NK-92 treated with Interleukin-12 subunit alpha and Interleukin-12 subunit beta, amount 100 ng/mL, for 24 hours (cell line): ENCODE measurements at regions not wholly inside any gene's neighbourhood (a gene's known extent, or its start where the extent isn't known, plus 50 kb on each side); places are given as distances from the start of the nearest gene placed in this dataset.

Source experiments
- DNase-seq: peaks from one replicate; lab custom pipeline; 2025; lab: John Stamatoyannopoulos, UW

DNA sequence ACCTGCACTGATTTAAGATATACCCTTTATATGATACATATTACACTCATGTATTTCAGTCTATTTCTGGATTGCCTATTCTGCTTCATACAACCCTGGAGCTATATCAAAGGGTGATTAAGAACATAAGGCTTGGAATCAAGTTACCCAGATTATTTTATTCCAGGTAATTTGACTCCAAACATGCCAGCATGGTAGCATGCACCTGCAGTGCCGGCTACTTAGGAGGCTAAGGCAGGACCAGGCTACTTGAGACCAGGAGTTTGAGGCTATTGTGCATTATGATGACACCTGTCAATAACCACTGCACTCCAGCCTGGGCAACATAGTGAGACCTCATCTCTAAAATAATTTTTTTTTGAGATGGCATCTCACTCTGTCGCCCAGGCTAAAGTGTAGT, 50.4 kb upstream of the NEO1 start:
- DNase-seq = no peak

GRCh38 chr15:73000293-73000692, 52.0 kb upstream of the NEO1 start:
- DNase-seq = no peak

- DNase-seq = no peak
Measured at GRCh38 chr15:72999586-72999985, 52.7 kb upstream of the NEO1 start.

DNA sequence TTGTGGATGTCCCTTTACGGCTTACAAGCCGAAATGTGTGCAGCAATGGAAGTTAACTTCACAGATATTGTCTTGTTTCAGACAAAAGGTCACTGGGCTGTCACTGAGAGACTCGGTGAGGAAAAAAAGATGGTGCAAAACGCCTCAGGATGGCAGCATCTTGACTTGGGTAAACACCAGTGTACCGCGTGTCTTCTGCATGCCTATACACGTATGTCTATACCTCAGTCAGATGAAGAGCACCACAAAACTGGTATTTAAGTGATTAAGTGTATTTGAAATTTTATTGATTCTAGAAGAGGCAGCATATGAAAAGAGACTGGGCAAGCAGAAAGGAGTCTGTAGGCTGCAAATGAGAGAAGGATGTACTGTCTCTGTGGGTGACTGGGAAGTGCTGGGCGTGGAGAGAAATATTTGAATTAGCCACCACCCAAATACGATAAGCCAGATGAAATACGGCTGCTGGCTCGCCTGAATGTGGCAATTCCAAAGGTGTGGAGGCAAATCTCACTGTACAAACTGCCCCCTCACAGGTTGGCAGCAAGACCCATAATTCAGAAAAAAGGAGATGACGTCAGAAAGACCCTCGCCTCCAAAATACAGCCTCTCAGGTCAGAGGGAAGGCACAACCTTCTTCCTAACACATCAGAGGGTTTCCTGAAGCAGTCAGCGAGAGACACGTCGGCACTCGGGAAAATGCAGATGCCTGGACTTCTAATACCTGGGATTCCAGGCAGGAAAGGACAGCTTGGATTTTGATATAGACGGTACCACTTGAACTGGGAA, 53.4 kb upstream of the NEO1 start:
- DNase-seq = no peak

DNA sequence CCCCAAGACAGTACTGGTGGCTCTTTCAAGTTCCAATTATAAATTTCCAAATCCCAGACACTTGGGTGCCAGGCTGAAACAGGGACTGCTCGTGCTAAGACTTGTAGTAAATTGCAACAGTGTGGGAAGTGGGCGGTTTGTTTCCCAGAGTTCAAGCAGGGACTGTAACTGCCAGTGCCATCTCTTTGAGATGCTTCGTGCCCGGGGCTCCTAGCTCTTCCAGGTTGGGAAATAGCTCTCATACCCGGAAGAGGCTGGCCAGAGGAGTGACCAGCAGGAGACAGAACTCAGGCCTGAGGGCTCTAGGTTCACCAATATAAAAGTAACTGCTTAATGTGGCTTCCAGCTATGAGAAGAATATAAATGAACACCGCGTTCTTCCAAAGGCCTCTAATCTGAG, 54.0 kb upstream of the NEO1 start:
- no peak for DNase-seq

- no peak for DNase-seq
Measured at GRCh38 chr15:72995849-72996248, 56.4 kb upstream of the NEO1 start.

GRCh38 chr15:72994534-72995177, 57.6 kb upstream of the NEO1 start:
- no peak for DNase-seq

- DNase-seq = no peak
Measured at GRCh38 chr15:72992841-72993252, 59.4 kb upstream of the NEO1 start.

GRCh38 chr15:72991026-72991425, 61.2 kb upstream of the NEO1 start:
- no peak for DNase-seq

DNA sequence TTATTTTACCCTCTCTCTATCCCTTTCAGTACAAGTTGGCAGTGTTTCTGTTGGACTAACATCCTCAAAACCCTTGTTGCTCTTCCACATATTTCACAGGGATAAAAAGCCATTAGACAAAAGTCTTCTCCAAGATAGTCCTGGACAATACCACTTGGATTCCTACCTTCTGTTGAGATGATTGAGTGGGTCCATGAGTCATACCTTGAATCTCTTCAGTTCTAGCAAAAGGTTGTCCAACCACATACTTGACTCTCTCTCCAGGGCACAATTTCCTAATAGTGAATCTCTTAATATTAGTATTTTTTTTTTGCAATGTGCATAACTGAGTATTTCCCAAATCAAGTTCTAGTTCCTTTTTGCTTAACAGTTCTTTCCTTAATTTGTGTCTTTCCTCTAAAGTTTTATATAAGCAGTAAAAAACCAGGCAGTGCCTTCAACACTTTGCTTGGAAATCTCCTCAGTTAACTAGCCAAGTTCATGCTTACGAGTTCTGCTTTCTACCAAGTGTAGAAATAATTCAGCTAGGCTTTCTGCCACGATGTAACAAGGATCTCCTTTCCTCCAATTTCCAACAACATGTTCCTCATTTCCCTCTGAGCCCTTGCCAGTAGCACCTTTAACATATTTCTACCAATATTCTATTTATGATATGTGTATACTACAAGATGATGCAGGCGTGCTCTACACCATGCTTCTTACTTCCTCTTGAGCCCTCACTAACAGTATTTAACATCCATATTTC, 68.3 kb upstream of the NEO1 start:
- DNase-seq = no peak

DNA sequence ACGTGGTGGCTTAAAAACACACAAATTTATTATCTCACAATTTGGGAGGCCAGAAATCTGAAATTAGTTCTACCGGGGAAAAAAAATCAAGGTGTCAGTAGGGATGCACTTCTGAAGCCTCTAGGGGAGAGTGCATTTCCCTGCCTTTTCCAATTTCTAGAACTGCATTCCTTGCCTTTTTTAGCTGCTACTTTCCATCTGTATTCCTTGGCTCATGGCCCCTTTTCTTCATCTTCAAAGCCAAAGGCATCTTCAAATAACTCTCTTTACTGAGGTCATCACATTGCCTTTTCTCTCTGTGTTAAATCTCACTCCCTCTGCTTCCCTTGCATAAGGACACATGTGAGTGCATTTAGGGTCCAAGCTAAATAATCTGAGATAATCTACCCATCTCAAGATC, 69.5 kb upstream of the NEO1 start:
- DNase-seq = no peak

DNA sequence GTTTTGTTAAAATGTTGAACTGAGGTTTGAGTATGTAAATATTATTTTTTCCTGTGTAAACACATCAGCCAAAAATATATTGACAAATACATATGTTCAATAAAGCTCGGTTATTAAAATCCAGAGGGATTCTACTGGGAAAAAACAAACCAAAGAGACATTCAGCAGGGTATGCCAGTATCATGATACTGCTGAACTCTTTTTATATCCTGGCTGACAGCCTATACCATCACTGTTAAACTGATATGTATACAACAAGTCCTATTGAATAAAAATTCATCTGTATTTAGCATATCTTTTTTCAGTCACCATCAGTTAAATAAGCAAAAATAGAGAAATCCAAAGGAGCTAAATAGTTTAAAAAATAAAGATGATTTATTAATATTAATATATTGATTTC, 71.6 kb upstream of the NEO1 start:
- DNase-seq = no peak

DNA sequence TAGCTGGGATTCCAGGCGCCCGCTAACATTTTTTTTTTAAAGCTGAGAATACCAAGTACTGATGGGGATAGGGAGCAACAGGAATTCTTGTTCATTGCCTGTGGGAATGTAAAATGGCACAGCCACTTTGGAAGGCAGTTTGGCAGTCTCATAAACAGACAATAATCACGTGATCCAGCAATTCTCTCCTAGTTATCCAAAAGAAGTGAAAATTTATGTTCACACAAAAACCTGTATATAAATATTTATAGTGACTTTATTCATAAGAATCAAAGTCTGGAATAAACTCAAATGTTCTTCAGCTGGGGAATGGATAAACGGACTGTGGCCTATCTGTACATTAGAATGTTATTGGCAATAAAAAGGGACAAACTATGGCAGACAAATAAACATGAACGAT, 72.5 kb upstream of the NEO1 start:
- no peak for DNase-seq

DNA sequence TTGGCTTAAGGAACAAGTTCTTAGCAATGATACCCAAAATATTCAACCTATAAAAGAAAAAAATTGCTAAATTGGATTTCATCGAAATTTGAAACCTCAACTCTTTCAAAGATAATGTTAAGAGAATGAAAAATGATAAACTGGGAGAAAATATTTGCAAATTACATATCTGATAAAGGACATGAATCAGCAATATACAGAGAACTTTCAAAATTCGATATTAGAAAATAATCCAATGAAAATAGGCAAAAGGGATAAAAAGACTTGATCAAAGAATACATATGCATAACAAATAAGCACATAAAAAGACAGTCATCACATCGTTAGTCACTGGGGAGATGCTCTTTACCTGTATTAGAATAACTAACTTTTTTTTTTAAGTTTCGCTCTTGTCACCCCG, 73.0 kb upstream of the NEO1 start:
- no peak for DNase-seq

GRCh38 chr15:72978223-72978622, 74.0 kb upstream of the NEO1 start:
- no peak for DNase-seq

DNA sequence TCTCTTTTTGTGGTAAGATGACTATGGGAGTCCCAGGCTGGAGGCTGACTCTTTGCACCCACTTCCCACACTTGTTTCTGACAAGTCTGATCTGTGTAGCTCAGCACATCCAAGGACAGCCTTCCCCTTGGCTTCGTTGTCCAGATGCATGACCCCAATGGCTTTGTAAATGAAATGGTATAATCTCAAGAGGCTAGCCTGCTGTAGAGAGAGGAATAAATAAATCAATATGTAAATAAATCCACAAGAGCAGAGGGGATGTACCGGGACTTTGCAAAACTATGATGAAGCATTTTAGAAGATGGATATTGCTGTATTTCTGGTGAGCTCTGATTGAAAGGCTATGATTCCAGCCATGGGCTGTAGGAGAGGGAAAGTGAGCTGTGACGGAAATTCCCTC, 79.9 kb upstream of the NEO1 start:
- no peak for DNase-seq

GRCh38 chr15:72971766-72972165, 80.5 kb upstream of the NEO1 start:
- no peak for DNase-seq

- no peak for DNase-seq
Measured at GRCh38 chr15:72970933-72971760, 81.1 kb upstream of the NEO1 start.

- no peak for DNase-seq
Measured at GRCh38 chr15:72968531-72968922, 83.7 kb upstream of the NEO1 start.

GRCh38 chr15:72967811-72968530, 84.3 kb upstream of the NEO1 start:
- DNase-seq = no peak

DNA sequence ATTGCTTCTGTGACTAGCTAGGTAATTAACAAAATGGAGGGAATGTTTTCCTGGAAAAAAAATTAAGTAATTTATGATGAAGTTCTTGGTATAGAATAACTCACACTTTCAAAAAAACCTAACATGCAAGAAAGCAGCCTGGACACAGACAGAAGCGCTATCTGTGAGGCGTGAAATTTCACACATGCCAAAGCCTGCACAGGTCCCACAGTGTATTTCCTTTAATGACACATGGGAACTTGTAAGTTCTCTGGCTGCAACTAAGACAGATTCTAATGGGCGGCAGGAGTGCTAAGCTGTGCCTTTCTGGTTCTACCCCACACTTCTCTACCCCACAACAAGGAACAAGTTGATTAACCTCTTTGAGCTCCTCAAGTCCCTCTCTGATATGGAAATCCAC, 84.9 kb upstream of the NEO1 start:
- peak; percentile 46 for DNase-seq

DNA sequence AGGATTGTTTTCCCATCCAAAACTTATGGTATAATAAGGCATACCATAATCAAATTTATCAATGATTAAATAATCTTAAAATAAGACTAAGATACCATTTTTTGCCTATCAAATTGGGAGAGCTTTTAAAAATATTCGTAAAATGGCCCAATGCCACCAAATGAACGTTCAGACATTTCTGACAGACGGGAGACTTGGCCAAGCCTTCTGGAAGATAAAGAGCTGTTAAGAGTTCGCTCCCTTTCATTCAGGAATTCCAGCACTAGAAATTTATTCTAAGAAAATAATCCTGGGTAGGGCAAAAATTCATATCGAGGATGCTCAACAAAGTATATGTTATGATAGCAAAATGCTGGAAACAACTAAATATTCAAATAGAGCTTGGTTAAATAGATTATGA, 85.6 kb upstream of the NEO1 start:
- DNase-seq = no peak
